CD4-positive, alpha-beta T cell treated with Interleukin-4 for 1 hour (primary cell): ENCODE measurements at regions not wholly inside any gene's neighbourhood (a gene's known extent, or its start where the extent isn't known, plus 50 kb on each side); places are given as distances from the start of the nearest gene placed in this dataset.

ENCODE experiments used
- DNase-seq, 2 donors: peaks; one replicate each; pipeline ENCODE4 v3.0.0-alpha.2; 2020 to 2022

DNA sequence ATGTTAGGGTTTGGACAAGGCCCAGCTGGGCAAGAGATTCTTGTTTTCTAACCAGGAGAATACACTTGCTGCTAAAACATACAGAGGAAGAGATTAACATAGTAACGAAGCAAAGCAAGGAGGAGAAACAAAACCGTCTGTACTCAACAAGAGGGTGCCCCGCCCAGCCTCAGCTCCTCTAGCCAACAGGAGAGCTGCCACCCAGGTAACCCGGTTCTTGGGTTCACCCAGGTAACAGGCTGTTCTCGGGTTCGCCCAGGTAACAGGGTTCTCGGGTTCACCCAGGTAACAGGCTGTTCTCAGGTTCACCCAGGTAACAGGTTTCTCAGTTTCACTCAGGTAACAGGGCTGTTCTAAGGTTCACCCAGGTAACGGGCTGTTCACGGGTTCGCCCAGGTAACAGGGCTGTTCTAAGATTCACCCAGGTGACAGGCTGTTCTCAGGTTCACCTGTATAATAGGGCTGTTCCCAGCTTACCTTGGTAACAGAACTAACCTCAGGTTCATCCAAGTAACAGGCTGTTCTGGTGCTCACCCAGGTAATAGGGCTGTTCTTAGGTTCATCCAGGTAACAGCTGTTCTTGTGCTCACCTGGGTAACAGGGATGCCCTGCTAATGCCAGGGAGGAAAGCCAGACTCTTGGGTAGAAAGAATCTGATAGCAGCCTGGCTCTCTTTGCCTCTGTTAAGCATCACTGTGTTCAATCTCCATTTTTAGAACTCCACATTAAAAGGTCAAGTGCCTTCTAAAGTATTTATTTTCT, 271.6 kb downstream of the SYK start:
- no peak for DNase-seq

DNA sequence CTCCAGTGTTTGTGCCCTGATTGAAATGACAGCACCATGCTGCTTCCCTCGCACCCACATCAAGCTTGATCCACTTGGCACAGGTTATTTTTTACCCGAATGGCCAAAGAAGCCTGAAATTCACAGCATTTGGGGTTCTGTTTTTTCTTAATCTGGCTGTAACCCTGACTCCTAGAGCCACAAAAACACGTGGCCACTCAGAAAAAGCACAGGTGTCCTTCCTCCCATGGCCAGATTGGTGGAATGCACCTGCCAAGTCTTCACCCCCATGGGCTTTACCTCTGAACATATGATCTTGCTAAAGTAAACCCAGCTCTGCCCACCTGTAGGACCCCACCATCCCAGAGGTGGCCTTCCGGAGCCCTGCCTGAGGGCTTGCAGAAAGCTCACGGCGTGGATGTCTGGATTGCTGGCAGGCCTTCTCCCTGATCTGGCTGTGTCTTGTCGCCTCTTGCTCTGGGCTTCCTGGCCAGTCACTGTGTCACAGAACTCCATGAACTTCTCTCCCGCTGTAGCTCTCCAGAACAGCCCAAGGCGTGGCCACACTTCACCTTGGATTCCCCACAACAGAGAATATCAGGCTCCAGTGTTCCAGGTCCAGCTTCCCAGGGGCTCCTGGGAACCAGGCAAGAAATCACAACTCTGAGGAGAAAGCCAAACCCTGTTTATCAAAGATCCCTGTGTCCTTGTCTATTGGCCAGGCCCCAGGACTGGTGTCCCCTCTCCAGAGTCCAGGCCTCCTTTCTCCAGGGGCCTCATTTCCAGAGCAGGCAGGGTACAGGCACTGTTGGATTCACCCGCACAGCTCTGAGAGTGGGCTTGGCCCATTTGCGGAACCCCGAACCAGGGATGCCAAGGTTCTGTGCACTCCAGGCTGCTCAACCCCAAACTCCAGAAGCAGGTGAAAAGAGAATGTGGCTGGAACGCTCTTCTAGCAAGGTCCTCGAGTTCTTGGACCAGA, 272.5 kb downstream of the SYK start:
- DNase-seq, result no peak

DNA sequence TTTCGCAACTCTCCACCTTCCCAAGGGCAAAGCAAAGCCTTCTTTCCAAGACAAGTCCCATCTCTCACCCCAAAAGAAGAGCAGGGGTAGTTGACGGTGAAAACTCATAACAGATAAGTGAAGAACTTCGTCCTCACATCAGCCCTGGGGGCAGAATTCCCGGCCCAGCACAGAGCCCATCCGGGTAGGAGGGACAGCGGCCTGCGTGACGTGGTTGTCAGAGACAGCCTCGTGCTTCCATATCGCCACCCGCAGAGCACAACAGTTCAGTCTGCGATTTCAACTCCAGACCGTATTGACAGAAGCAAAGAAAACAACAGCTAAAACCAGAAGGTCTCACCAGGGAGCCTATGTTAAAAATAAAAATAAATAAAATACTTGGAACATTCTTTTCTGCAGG, 273.2 kb downstream of the SYK start:
- no peak for DNase-seq

DNA sequence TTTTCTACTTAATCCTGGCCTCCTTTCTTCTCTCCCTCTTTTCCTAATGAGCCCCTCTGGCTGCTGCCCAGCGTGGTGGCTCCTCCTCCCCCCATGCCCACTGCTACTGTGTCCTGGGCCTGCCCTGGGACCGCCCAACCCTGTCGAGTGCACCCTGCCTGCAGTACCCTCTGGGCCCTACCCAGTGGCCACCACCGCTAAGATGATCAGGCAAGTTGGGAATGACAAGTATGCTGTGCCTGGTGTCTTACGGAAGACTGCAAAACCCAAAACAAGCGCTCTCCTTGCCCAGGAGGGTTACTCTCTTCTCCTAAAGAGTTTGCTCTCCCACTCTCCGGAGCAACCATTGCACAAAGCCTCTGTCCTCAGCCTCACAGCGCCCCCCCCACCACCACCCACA, 273.7 kb downstream of the SYK start:
- no peak for DNase-seq

DNA sequence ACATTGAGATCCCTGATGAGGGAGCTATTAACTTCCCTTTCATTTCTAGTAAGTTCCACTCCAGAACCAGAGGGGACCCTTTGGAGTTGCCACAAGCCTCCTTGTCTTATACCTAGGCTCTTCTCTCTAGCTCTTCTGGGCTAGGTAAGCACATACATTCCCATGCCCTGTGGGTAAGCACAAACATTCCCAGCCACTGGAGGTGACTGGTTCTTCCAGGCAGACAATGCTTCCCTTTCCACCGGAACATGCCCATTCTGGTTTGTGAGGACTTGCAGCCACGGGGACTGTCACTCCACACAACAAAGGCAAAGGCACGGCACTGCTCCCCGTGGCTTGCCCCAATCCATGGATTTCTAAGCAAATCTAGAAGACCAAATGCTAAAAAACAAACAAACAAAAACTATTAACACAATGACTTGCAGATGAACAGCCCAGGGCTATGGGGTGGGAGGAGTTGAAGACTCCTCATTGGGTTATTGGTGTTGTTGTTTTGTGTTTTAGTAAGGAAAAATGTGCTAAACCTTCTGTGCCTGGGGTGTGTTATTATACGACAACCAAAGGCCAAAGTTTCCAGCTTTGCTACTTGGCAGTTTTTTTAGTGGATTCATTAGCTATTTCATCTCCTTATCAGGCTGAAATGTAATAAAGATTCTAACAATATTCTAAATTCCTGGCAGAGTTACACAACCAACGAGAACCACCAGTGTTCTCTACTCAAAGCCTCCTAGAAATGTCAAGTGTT, 276.2 kb downstream of the SYK start:
- DNase-seq, result no peak

DNA sequence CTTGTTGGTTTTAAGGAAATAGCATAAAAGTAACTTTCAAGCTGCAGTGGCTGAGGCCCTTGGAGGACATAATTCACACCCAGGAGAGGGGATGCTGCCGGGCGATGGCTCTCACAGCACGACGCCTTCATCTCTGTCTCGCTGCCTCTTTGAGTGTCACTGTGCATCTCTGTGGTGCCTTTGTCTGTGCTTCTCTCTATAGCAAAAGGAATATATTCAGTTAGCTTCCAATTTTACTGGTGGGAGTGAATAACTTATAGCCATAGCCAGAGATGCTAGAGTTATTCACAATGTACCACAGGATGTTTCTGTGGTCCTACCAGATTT, 276.7 kb downstream of the SYK start:
- DNase-seq, result no peak

DNA sequence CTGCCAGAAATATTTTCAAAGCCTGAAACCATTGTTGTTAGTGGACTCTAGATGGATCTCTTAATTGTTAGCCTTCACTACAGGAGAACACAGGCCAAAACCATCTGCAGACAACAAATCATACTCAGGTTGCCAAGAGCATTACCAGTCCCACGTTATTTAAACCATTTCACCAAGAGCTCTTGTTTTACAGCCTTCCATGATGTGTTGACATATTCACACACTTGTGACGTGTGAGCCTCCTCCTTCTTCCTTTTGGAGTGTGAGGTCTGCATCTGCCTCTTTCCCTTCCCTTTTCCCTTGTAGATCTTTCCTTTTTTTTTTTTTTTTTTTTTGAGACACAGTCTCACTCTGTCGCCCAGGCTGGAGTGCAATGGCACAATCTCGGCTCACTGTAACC, 279.0 kb downstream of the AUH start:
- no peak for DNase-seq

DNA sequence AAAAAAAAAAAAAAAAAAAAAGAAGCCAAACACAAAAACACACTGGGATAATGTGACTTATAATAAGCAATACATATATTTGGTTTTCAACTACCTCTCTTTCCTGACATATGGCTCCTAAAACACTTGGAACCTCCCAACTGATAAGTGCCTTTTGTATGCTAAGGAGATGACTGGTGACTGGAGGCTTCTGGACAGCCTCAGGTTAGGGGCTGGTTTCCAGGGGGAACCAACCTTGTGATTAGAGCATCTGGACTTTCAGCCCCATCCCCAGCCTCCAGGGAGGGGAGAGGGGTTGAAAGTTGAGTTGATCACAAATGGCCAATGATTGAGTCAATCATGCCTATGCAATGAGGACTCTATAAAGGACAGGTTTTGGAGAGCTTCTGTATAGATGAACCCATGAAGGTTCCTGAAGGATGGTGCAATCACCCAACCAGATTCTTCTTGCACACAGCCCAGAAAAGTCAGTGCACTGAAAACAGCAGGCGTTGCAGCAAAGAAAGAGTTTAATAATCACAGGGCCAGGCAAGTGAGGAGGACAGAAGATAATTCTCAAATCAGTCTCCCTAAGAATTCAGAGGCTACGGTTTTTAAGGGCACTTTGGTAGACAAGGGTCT, 276.7 kb downstream of the AUH start:
- DNase-seq, result no peak

DNA sequence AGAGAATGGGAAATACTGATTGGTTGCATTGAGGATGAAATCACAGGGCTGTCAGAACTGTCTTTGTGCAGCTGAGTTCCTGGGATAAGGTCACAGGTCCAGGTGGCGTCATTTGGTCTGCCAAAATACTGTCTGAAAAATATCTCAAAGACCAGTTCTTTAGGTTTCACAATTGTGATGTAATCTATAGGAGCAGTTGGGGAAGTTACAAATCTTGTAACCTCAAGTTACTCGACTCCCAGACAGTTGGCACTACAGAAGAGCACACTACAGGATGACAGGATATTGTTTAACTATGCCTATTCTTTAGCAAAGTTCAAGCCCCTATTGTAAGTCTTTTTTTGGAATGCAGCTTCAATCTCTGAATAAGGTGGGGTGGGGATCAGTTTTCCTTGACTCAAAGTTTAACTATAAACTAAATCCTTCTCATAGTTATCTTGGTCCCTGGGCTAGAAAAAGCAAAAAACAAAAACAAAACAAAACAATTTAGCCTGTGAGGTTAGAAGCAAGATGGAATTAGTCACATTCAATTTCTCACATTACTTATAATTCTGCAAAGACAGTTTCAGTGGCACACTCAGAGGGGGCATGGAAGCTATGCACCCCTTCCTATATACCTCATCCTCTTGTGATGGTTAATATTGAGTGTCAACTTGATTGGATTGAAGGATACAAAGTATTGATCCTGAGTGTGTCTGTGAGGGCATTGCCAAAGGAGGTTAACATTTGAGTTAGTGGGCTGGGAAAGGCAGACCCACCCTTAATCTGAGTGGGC, 276.0 kb downstream of the AUH start:
- peak in 1 of 2 donors; percentile 54 for DNase-seq

DNA sequence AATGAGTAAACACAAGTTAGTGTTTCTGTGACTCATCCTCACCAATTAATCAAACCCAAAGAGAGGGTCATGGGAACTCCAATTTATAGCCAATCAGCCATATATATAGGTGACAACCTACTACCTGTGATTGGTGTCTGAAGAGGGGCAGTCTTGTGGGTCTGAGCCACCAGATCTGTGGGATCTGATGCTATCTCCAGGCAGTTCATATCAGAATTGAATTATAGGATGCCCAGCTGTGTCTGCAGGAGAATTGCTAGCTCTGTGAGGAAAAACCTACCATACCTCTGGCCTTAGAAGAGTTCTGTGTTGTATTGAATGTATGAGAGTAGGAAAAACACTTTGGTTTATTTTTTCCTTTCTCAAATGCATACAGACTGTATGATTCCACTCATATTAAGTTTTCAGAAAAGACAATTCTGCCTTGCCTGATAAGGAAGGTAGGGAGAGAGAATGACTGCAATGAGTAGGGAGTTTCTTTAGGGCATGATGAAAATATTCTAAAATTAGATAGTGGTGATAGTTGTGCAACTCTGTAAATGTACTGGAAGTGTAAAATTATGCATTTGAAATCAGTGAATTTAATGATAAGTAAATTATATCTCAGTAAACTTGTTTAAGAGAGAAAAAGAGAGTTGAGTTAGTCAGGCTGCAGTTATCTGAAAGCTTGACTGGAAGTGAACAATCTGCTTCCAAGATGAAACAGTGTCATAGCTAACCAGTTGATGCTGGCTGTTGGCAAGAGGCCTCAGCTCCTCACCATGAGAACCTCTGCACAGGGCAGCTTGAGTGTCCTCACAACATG, 274.9 kb downstream of the AUH start:
- DNase-seq, result no peak

DNA sequence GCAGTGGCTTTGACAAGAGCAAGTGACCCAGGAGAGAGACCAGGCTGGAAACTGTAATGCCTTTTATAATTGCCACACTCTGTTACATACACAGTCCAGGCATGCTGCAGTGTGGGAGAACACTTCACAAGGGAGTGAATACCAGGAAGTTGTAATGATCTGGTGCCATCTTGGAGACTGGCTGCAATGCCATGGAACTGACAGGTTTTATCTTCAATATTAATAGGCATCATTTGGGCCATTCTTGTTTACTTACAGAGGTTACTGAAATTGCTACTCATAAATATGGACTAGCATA, 274.3 kb downstream of the AUH start:
- DNase-seq, result no peak

DNA sequence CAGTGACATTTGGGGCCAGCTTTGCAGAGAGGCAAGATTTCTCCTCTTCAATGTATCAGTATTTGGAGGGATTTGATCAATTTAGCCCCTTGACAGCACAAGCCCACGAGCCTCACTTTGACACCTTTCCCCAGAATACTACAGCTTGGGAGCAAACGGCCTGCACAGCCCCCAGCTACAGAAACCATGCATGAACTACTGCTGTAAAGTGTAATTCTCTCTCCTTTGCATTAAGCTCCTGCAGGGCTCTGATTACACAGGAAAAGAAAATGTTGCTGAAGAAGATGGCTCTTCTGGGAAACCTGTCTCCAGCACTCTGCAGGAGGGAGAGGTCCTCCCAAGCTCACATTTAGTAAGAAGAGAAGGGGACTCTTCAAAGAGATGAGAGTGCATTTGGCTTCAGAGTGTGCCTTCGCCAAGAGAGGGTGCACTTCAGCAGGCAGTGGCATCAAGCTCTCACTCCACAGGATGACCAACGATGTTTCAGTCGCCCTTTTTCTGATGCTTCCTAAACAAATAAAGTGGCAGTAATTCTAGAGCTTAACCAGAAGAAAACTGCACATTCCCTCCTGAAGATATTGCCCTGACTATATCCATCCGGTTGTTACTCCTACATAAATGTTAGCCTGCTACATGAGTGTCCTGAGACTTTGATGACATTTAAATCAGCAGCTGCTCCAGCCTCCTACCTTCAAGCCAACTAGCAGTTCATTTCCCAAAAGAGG, 272.2 kb downstream of the AUH start:
- DNase-seq, result peak in 1 of 2 donors; percentile 38

DNA sequence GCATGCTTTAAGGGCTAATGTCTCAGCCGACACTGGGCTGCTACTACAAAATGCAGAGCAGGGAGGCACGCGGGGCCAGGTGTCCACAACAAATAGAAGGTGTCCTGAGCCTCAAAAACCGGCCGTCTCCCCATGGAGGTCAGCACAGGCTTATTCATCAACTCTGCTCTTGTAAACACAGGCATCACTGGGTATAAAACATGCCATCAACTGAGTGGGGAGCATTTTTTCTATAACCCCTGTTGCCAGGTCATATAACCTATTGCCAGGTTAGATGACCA, 271.6 kb downstream of the AUH start:
- no peak for DNase-seq

DNA sequence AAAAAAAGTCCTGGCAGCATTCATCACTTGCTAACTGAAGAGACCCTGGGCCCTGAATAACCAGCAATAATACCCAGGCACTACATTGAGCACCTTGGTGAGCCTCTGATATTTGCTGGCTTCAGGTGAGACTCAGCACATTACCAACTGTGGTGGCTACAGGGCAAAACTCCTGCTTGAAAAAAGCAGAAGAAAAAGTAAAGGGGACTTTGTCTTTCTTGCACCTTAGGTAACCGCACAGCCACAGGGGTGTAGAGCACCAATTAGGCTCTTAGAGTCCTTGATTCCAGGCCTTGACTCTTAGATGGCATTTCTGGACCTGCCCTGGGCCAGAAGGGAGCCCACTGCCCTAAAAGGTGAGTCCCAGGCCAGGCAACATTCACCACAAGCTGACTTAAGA, 269.5 kb downstream of the AUH start:
- no peak for DNase-seq

DNA sequence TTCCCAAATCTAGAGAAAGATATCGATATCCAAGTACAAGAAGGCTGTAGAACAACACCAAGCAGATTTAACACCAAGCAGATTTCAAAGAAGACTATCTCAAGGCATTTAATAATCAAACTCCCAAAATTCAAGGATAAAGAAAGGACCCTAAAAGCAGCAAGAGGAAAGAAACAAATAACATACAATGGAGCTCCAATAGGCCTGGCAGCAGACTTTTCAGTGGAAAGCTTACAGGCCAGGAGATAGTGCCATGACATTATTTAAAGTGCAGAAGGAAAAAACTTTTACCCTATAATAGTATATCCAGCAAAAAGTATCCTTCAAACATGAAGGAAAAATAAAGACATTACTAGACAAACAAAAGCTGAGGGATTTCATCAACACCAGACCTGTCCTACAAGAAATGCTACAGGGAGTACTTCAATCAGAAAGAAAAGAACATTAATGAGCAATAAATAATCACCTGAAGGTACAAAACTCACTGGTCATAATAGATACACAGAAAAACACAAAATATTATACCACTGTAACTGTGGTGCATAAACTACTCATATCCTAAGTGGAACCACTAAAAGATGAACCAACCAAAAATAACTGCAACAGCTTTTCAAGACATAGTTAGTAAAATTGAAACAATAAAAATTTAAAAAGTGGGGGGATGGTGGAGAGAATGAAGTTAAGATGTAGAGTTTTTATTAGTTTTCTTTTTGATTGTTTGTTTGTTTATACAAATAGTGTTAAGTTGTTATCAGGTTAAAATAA, 267.2 kb downstream of the AUH start:
- DNase-seq, result no peak

DNA sequence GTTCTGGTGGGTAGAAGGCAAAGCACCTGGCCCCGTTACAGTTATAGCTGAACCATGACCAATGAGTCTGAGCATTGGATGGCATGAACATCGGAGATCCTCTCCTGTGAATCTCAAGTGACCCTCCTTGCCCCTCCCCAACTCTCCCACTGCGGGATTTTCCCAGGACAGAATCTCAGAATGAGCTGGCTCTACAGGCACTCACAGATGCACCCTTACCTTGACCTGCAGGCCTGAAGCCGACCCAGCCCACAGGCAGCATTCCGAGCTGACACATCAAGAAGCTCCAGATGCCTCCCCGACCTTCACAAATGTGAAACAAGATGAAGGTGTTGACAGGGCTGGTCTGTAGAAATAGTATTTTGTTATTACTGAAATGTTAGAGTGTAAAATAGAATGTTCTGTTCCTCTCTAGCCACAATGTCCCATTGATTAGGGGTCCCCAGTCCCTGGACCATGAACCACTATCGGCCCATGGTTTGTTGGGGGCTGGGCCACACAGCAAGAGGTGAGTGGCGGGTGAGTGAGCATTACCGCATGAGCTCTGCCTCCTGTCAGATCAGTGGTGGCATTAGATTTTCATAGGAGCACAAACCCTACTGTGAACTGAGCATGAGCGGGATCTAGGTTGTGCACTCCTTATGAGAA, 263.4 kb downstream of the AUH start:
- no peak for DNase-seq

DNA sequence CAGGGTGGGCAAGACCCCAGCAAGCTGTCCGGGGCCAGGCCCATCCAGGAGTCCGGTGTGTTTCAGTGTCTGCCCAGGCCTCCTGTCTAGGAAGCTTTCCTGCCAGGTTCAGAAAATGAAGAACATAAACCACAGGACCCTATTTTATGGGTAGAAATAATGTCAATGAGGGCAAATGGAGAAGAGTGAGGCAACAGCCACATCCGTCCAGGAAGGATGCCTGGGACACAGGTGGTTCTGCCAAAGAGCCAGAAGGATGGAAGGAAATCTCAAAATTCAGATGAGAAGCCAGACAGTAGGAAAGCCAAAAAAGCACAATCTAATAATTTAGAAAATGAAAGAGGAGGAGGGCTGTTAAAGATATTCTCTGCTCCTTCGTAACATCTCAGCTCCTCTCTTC, 262.3 kb downstream of the AUH start:
- no peak for DNase-seq

DNA sequence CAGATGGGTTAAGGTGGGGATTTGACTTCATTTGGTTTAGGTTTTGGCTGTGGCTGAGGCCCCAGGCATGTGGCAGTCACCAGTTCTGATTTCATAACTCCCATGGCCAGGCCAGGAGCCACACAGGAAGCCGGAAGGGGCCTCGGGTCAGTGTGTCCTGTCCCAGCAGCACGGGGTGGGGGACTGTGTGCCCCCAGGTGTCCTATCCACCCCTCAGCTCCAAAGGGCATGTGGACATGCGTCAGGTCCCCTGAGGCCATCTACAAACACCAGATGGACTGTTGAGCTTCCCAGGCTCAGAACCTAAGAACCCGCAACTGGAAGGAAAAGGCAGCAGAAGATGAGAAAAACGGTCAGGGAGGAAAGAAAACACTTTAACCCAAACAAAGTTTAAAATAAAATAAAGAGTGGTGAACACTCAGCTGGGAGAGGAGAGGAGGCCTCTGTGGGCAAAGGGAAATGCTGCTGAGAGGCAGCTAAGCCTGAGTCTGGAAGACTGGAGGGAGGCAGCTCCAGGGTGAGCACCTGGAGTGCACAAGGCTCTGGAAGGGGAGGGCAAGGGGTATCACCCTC, 260.8 kb downstream of the AUH start:
- DNase-seq, result no peak

DNA sequence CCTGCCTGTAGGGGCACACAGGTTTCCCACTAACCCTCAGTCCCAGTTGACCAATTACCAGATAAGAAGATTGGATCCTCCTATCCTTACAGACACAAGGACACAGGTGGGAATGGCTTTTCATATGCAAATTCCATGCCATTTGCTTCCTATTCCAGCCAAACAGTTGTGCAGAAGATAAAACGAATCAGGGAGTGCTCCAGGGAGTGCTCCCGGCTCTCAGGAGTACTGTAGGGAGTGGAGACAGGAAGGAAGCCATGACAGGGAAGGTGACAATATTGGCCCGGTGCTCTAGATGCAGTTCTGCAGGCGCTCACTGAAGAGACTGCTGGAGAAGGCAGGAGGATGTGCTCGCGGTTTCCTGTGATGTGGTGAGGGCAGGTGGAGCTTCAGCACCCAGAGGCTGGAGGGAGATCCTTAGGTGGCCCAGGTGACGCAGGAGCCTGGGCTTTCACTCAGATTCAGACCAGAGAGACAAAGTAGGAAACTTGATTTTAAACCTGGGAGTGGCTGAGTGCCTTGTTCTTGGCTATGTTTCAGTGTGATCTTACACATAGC, 260.0 kb downstream of the AUH start:
- DNase-seq, result peak; percentile 77 to 81
